Caco-2 (cell line): ENCODE measurements at regions not wholly inside any gene's neighbourhood (a gene's known extent, or its start where the extent isn't known, plus 50 kb on each side); places are given as distances from the start of the nearest gene placed in this dataset.
A peak's percentile ranks its signal among the peaks of the same experiment; 100 is the strongest.

Source experiments
- BruUV-seq: library from RNA; stranded (reverse); fragments of 400-500 nt; replicated peaks from 2 replicates; lab custom pipeline; 2021; lab: Mats Ljungman, UMichigan
- CTCF ChIA-PET: fragments of 300-600 bp; sonication (Branson Sonifier 250); formaldehyde crosslinking; loops from one replicate; lab custom pipeline; 2022; ENCODE audit warnings: antibody characterized with exemption; lab: Charles Lee
- POLR2A ChIA-PET: fragments of 300-600 bp; sonication (Branson Sonifier 250); formaldehyde crosslinking; loops from one replicate; lab custom pipeline; 2022; ENCODE audit warnings: antibody characterized with exemption; lab: Charles Lee
- DNase-seq, 2 experiments: peaks; one replicate each; pipeline versions ENCODE4 v3.0.0 to v3.0.0-alpha.2; 2020 to 2022
- H3K27me3 ChIP-seq: replicated peaks from 2 replicates; pipeline ENCODE4 v1.6.0; 2011; ENCODE audit warnings: low read length; ENCODE audit not compliant: control insufficient read depth, insufficient read depth
- H3K36me3 ChIP-seq: 2 replicates; pipeline ENCODE4 v1.5.1; 2011; ENCODE audit warnings: low read length; ENCODE audit not compliant: control insufficient read depth, insufficient read depth
- H3K4me1 ChIP-seq: fragments of 250-450 bp; sonication (Bioruptor Pico); 2 replicates; pipeline ENCODE4 v1.5.1; 2020; ENCODE audit warnings: mild to moderate bottlenecking
- H3K4me3 ChIP-seq: 2 replicates; pipeline ENCODE4 v1.5.1; 2011; ENCODE audit warnings: low read depth, mild to moderate bottlenecking, control low read depth, low read length
- H3K9me3 ChIP-seq: fragments of 250-450 bp; sonication (Bioruptor Pico); 2 replicates; pipeline ENCODE4 v1.5.1; 2020; ENCODE audit warnings: mild to moderate bottlenecking, moderate library complexity
- H3K27ac Mint-ChIP-seq: one replicate; pipeline ENCODE4 v1.8.0; 2022; ENCODE audit warnings: mixed read lengths; ENCODE audit not compliant: unreplicated experiment
- H3K27me3 Mint-ChIP-seq: one replicate; pipeline ENCODE4 v1.8.0; 2022; ENCODE audit warnings: mixed read lengths; ENCODE audit not compliant: insufficient read depth, unreplicated experiment
- H3K36me3 Mint-ChIP-seq: one replicate; pipeline ENCODE4 v1.8.0; 2022; ENCODE audit warnings: mild to moderate bottlenecking, mixed read lengths; ENCODE audit not compliant: insufficient read depth, unreplicated experiment
- H3K4me1 Mint-ChIP-seq: one replicate; pipeline ENCODE4 v1.8.0; 2022; ENCODE audit warnings: low read depth, mixed read lengths; ENCODE audit not compliant: unreplicated experiment
- H3K4me3 Mint-ChIP-seq: one replicate; pipeline ENCODE4 v1.8.0; 2022; ENCODE audit warnings: mild to moderate bottlenecking, moderate library complexity, mixed read lengths; ENCODE audit not compliant: unreplicated experiment
- H3K9me3 Mint-ChIP-seq: one replicate; pipeline ENCODE4 v1.8.0; 2022; ENCODE audit warnings: mixed read lengths; ENCODE audit not compliant: unreplicated experiment
- intact Hi-C: fragments of 100-400 bp; cut with micrococcal nuclease; formaldehyde crosslinking; loops from one replicate; pipeline ENCODE4 v1.10.0; 2022; ENCODE audit not compliant: unreplicated experiment
- TF ChIP-seq, protein P1 (sequence below), 2 experiments: fragments of 200-600 bp in 1 of 2; IDR thresholded peaks; 1 replicate in 1 of 2; 2 replicates in 1 of 2; pipeline versions ENCODE4 v1.5.1 to v1.8.0; 2011 to 2022; ENCODE audit warnings: antibody characterized with exemption in 1 of 2, control low read depth in 1 of 2, inconsistent platforms in 1 of 2, low read depth in 1 of 2, low read length in 1 of 2, mild to moderate bottlenecking in 1 of 2, moderate library complexity in 1 of 2; ENCODE audit not compliant: insufficient read depth in 1 of 2, severe bottlenecking in 1 of 2, unreplicated experiment in 1 of 2

GRCh38 chr9:69970001-69970533 is 73.6 kb upstream of the MAMDC2 start:
- no peaks in the 10 kb centered on the region for H3K4me1 ChIP-seq
- no peak overlapping the region for H3K4me3 Mint-ChIP-seq
- ChIA-PET POLR2A (no interaction called here), CTCF (no interaction called here)
- BruUV-seq, result no TSS peak
- intact Hi-C loops, result loop anchor here (5.0 kb wide), 1 partner anchor 632 kb away; no protein-coding TSS in a partner anchor
- no peak overlapping the region for H3K27ac Mint-ChIP-seq
- no peaks in the 10 kb centered on the region for H3K9me3 Mint-ChIP-seq
- no peaks in the 10 kb centered on the region for H3K27me3 Mint-ChIP-seq
- no peaks in the 10 kb centered on the region for H3K36me3 Mint-ChIP-seq
- H3K27me3 ChIP-seq, result no peaks in the 10 kb centered on the region
- no peak for DNase-seq
- TF ChIP-seq, protein P1, sequence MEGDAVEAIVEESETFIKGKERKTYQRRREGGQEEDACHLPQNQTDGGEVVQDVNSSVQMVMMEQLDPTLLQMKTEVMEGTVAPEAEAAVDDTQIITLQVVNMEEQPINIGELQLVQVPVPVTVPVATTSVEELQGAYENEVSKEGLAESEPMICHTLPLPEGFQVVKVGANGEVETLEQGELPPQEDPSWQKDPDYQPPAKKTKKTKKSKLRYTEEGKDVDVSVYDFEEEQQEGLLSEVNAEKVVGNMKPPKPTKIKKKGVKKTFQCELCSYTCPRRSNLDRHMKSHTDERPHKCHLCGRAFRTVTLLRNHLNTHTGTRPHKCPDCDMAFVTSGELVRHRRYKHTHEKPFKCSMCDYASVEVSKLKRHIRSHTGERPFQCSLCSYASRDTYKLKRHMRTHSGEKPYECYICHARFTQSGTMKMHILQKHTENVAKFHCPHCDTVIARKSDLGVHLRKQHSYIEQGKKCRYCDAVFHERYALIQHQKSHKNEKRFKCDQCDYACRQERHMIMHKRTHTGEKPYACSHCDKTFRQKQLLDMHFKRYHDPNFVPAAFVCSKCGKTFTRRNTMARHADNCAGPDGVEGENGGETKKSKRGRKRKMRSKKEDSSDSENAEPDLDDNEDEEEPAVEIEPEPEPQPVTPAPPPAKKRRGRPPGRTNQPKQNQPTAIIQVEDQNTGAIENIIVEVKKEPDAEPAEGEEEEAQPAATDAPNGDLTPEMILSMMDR (IDR thresholded peaks at IDR 0.05; ENCODE audit: insufficient read depth in 1 of 2, low read depth in 1 of 2, low read length in 1 of 2, severe bottlenecking in 1 of 2, unreplicated experiment in 1 of 2), result no peak
- no peaks in the 10 kb centered on the region for H3K9me3 ChIP-seq
- H3K4me3 ChIP-seq, result no peak overlapping the region
- H3K4me1 Mint-ChIP-seq, result no peaks in the 10 kb centered on the region
- no peaks in the 10 kb centered on the region for H3K36me3 ChIP-seq

DNA sequence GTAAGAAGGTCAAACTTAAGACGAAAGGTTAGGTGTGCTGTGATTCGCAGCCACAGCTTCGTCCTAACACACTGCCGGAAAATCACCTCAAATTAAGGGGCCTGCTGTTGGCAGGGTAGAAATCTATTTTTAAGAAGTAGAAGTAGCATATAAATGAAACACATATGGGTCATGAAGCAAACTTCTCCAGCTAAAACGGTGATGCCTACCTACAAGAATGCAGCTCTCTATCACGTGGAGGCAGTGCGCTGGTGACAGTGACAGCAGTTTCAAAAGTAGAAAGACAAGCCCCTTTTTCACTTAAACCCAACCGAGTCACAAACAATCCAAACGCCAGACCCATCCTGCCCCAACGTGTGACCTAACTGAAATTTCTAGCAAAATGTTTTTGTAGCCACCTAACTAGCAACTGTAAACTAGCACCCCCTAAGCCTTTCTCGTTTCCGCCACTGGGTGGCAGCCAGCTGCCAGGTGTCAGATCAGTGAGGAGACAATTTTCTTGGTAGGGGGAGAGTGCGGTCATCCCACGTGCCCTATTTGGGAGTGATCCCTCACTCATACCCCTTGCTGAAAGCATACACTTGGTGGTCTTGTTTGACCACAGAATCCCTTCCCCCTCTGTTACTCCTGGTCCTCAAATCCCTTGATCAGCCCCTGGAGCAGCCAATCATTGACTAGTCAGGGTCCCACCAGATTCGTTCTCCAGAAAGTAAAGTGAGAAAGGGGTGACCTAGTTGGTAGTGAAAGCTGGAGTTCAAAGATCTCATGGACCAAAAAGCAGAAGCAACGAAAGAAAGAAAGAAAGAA is 71.8 kb upstream of the MAMDC2 start:
- ChIA-PET POLR2A (no interaction called here), CTCF (interaction anchor here (1.3 kb wide), 1 partner anchor 142 kb away, joined by 4 read pairs; no protein-coding TSS in a partner anchor)
- H3K27me3 ChIP-seq, result no peaks in the 10 kb centered on the region
- intact Hi-C loops, result loop anchor here (2.0 to 5.0 kb wide), 2 partner anchors 139 to 630 kb away; no protein-coding TSS in a partner anchor
- H3K4me3 ChIP-seq, result no peak overlapping the region
- Mint-ChIP-seq H3K9me3 (no peaks in the 10 kb centered on the region), H3K27me3 (no peaks in the 10 kb centered on the region), H3K36me3 (no peaks in the 10 kb centered on the region), H3K4me3 (no peak overlapping the region), H3K4me1 (no peaks in the 10 kb centered on the region), H3K27ac (no peak overlapping the region)
- no peaks in the 10 kb centered on the region for H3K9me3 ChIP-seq
- no peaks in the 10 kb centered on the region for H3K36me3 ChIP-seq
- no TSS peak for BruUV-seq
- DNase-seq, result peak; percentile 25 to 39
- TF ChIP-seq, protein P1 (IDR thresholded peaks at IDR 0.05; ENCODE audit: insufficient read depth in 1 of 2, low read depth in 1 of 2, low read length in 1 of 2, severe bottlenecking in 1 of 2, unreplicated experiment in 1 of 2), result peak; percentile 18 to 55
- no peaks in the 10 kb centered on the region for H3K4me1 ChIP-seq

DNA sequence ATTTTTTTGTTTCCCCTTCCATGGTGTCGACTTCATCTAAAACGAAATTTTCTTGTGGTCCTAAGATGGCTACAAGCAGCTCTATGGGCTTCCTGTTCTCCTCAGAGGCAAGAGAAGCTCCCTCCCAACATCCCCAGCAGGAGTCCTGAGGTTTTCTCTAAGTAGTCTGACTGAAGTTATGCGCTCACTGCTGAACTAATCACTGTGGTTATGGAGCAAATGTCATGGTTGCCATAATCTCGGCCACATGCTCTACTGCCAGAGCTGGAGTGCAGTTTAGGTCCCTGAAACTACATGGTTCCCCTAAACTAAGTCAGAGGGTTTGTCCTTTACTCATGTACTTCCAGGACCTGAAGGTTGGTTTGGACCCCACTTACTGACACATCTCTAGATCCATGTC is 68.0 kb upstream of the MAMDC2 start:
- H3K27ac Mint-ChIP-seq, result no peak overlapping the region

More for the DNA sequence above, 68.0 kb upstream of the MAMDC2 start:
- no peaks in the 10 kb centered on the region for H3K36me3 Mint-ChIP-seq
- H3K4me1 Mint-ChIP-seq, result no peaks in the 10 kb centered on the region
- CTCF ChIA-PET, result no interaction called here
- H3K27me3 Mint-ChIP-seq, result no peaks in the 10 kb centered on the region
- intact Hi-C loops, result no loop called here
- H3K9me3 Mint-ChIP-seq, result no peaks in the 10 kb centered on the region
- TF ChIP-seq, protein P1 (IDR thresholded peaks at IDR 0.05; ENCODE audit: insufficient read depth in 1 of 2, low read depth in 1 of 2, low read length in 1 of 2, severe bottlenecking in 1 of 2, unreplicated experiment in 1 of 2), result no peak
- no peak overlapping the region for H3K4me3 ChIP-seq
- no TSS peak for BruUV-seq
- no peak for DNase-seq
- no peaks in the 10 kb centered on the region for H3K4me1 ChIP-seq
- H3K4me3 Mint-ChIP-seq, result no peak overlapping the region
- H3K27me3 ChIP-seq, result no peaks in the 10 kb centered on the region
- no peaks in the 10 kb centered on the region for H3K9me3 ChIP-seq
- POLR2A ChIA-PET, result no interaction called here
- no peaks in the 10 kb centered on the region for H3K36me3 ChIP-seq
